ENCODE measurements at regions not wholly inside any gene's neighbourhood (a gene's known extent, or its start where the extent isn't known, plus 50 kb on each side); places are given as distances from the start of the nearest gene placed in this dataset.

- no peak for TF ChIP-seq CTCF (IDR thresholded peaks at IDR 0.05; ENCODE audit: low read depth, low read length)
- TF ChIP-seq EZH2phosphoT487 (IDR thresholded peaks at IDR 0.05; ENCODE audit: low read depth): no peak
Observed at GRCh38 chr12:77160931-77161330, 95.6 kb upstream of the E2F7 start.
